NCI-H2029 treated with DMSO at 0.1 percent for 48 hours (cell line): ENCODE measurements at regions not wholly inside any gene's neighbourhood (a gene's known extent, or its start where the extent isn't known, plus 50 kb on each side); places are given as distances from the start of the nearest gene placed in this dataset.

Experiments
- DNase-seq: peaks from one replicate; lab custom pipeline; 2025; lab: John Stamatoyannopoulos, UW

- DNase-seq, result no peak
Observed at GRCh38 chr6:16078064-16078463, 50.8 kb upstream of the MYLIP start.

GRCh38 chr6:16069671-16070070 lies 59.2 kb upstream of the MYLIP start:
- no peak for DNase-seq

GRCh38 chr6:16069222-16069621 lies 59.7 kb upstream of the MYLIP start:
- no peak for DNase-seq

- no peak for DNase-seq
Observed at GRCh38 chr6:16067568-16067967, 61.3 kb upstream of the MYLIP start.

- DNase-seq, result peak; percentile 68
Observed at GRCh38 chr6:16064671-16065072, 64.2 kb upstream of the MYLIP start.

DNA sequence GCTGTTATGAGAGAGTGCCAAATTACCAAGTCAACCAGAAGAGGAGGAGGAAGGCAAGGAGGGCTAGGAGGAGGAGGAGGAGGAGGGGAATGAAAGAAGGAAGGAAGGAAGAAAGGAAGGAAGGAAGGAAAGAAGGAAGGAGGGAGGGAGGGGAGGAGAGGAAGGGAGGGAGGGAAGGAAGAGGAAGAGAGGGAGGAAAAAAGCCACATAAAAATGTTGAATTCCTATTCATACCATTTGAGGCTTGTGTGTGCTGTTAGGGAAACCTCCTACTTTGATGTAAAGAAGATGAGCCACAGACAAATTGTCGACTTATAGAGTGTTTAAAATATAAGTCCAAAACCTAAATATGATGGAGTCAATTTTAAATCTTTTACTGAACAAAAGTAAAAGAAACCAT lies 65.3 kb upstream of the MYLIP start:
- DNase-seq, result no peak

DNA sequence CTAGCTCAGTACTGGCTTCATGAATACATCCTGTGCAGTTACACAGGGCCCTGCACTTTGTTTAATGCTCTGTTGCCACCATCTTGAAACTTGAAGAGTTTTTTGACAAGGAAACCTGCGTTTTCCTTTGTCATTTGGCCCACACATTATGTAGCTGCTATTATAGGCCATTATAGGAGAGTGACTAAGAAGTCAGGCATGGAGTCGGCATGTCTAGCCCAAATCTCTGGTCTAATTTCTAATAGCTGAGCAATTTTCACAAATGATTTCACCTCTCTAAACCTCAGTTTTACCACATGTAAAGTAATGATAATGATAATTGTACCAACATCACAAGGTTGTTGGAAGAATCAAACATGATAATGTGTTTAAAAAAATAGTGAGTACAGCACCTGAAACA lies 67.1 kb upstream of the MYLIP start:
- DNase-seq, result no peak

DNA sequence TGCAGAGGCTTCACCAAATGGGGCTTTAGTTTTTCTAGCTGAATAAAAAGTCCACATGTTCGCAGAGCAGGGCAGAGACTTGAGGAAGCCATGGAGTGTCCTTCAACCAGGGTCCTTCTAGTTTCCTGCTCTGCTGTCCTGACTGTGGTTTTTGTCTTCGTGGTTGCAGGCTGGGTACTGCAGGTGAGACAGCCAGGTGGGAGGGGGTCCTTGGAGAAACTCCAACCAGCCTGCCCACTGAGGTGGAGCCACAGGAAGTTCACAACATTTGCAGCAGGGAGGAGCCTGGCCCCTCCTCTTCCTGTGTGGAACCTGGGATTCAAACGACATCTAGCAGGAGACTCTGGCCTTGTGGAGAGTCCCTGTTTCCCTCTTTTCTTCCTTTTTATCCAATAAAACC lies 68.8 kb upstream of the MYLIP start:
- peak; percentile 97 for DNase-seq

GRCh38 chr6:16059496-16059895 lies 69.4 kb upstream of the MYLIP start:
- peak; percentile 97 for DNase-seq

DNA sequence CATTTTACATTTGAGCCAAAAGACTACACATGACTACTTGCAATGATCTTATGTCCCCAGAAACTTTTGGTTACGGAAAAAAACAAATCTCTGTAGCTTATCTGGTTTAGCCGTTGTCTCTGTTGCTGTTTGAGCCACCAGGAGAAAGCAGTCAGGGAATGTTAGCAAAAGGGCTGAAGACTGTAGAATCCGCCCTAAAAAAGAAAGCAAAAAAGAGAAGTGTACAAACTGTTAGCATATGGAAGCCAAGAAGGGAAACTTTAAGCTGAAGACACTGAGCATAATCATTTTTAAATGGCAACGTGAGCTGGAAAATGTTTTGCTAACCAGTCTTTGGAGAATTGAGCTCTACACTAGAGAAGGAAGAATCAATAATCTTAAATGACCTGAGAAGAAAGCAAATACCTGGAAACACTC lies 69.9 kb upstream of the MYLIP start:
- no peak for DNase-seq

GRCh38 chr6:16058201-16058928 lies 70.5 kb upstream of the MYLIP start:
- peak; percentile 20 for DNase-seq

DNA sequence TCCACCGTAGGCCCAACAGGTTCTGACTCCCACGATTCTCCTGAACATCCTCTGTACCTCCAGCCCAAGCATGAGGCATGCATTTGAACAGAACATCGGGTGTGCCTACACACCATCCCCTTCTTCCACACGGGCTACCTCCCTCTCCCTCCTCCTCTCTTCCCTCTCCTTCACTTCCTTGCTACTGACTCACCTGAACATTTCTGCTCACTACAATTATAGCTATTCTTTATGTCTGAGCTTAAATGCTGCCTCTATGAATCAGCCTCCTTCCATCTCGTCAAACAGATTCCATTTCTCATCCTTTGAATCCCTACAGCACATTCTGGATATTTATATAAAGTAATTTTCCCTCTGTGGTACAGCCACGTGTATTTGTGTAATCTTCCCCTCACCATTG lies 71.4 kb upstream of the MYLIP start:
- no peak for DNase-seq

DNA sequence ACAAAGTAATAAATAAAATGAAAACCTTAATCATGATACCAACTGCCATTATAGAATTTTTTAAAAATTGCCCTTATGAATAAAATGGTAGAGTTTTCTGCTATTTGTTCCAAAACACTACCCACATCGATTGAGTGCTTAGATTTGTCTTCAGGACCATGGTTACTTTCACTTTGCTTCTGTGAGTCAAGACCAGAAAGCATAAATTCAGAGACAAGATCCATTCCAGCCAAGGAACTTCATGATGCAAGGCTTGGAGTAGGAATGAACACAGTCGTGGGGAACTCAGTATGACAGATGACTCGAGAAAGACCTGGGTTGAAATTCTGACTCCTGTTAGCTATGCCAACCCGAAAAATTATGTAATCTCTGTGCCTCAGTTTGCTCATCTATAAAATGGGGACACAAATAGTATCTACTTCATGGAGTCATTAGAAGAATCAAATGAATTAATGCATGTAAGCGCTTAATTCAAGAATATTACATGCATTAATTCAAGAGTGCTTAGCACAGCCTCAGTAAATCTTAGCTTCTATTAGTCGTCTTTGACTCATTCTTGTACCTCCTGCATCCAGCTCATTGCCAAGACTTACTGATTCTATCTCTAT lies 72.5 kb upstream of the MYLIP start:
- DNase-seq, result no peak

DNA sequence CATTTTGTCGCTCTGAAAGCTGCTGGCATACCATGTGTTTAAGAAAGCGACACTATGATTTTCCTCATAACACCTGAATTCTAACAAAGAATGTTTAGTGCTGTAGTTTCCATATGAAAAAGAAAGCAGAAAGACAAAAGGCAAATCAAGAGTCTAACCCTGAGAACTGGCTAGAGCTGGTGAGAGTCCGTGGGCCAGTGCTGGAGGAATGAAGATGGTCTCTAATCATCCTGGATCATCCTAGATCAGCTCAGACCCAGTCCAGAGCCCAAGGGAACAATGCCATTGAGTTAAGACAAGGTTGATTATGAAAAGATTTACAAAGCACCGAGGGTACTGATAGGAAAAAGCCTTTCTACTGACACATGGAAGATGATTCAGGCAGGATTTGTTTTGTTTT lies 73.0 kb upstream of the MYLIP start:
- no peak for DNase-seq

- no peak for DNase-seq
Observed at GRCh38 chr6:16049168-16049567, 79.7 kb upstream of the MYLIP start.

DNA sequence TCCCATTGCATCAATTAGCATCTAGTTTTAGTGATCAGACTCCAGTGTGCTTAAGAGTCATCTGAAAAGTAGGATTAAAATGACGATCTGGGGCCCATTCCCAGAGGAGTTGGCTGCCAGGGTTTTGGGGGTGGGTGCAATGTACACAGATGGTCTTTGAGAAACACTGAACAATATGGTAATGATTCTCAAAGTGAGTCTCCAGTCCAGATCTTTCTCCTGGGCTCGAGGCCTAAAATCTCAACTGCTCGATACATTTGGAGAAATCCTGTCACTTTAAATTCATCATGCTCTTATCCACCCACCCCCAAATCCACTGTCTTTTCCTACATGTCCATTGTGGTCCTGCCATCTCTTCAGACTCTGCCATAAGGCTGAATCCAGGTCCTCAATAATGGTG lies 80.7 kb upstream of the MYLIP start:
- DNase-seq, result no peak

DNA sequence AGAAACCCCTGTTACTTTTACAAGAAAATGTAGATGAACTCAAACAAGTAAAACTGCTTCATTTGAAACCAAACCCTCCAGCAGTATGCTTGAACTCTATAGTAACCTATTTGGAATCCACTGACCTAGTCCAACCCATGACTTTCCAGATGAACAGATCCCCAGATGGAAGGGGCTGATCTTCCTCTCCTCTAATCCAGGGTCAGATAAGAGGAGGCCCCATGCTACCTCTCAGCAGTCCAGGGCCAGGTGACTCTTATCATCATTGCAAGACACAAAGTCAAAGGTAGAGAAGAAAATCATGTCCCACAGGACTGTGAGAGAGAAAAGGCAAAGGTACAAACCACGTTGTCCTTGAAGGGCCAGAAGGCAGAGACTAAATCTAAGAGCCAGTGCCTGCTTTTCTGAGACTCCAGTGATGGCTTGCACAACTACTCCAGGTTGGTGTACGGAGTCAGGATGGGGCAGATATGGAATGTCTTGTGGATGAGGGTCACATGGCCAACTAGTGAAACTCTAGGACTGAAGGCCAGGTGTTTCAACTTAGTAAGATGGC lies 81.4 kb upstream of the MYLIP start:
- DNase-seq, result no peak

- no peak for DNase-seq
Observed at GRCh38 chr6:16045238-16045637, 83.6 kb upstream of the MYLIP start.

GRCh38 chr6:16044211-16044643 lies 84.7 kb upstream of the MYLIP start:
- no peak for DNase-seq

DNA sequence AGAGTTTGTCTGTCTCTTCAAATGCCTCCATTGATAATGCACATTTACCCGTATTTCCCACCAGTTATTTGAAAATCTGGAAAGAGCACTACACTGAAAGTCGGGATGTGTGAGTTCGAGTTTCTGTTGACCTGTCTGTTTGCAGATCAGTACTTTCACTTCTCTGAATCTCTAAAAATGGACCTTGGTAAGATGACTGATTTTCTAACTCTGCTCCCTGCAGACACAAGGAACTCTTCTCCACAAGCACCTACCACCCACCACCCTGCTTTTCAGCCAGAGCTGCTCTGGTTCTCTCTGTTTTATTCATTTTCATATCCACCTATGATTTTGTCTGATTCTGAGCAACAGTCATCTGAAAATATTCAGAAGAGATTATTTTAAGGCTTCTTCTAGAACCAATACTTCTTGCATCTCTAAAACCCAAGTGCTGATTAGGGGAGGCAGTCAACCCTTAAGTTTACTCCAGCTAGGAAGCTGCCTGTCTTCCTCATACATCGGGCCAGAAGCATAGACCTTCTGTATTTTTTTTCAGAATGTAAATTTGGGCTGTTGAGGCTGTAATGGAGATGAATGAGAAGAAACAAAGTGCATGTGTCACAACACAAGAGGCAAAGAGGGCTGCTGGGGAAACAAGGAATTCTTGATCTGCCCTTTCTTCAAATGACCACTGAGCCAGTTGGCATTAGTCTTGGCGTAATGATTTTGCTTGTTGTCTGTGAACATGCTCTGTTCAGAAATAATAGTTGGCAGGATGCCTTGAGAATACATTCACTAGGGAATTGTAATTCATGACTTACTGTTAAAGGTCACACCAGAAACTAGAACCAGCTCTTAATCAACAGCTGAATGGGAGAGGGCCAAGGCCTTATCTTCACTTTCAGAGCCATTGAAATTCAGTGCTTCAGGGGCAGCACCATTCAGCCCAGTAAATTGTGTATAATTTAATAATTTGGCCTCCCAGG lies 85.4 kb upstream of the MYLIP start:
- DNase-seq, result no peak

DNA sequence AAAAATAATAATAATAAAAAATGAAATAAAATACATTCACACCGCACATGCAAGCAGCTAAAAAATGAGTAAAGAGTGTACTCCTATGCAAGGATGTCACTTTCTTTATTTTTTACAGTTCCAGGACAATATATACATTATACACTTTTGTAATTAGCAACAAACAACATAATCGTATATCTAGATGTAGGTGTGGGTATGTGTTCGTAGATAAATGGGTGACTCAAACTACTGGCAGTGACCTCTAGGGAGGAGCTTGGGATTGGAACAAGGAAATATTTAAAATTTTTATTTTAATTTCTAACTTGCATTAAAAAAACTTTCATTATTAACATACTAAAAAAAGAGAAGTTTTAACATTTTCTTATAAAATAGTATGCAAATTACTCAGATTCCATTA lies 86.1 kb upstream of the MYLIP start:
- DNase-seq, result no peak

- no peak for DNase-seq
Observed at GRCh38 chr6:16041327-16041726, 87.6 kb upstream of the MYLIP start.

- no peak for DNase-seq
Observed at GRCh38 chr6:16040628-16040974, 88.3 kb upstream of the MYLIP start.
